ENCODE measurements at regions not wholly inside any gene's neighbourhood (a gene's known extent, or its start where the extent isn't known, plus 50 kb on each side); places are given as distances from the start of the nearest gene placed in this dataset.
"Not testable (repeated sequence)": the region's sequence is repeated elsewhere in the genome, so short reads cannot be mapped to it uniquely, and the experiment has no call there.

DNA sequence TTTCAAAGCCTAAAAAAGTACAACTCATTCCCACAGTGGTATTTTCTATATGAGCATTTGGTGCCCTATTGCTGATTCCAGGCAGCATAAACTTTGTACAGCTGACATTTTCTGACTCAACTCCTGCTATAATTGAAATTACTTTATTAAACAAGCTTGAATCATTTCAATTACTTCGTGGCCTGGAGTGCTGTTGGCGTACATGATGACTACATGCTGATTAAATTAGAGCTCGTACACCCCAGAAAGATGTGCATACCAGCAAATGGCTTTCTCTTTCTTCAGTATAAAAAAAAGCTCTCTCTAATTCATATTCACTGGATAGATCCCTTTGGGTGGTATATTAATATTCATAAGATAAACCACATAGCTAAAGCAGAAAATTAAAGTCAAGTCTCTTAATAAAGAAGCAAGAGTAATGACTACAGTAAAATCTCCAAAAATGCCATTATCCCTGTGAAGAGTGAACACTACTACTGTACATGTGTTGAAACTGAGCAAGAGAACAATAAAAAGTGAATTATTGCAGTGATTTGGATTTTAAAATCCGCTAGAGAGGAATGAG is 245.0 kb upstream of the IGFBP7 start:
- Histone ChIP-seq H3K27me3 (ENCODE audit: control insufficient read depth in 3 of 3, insufficient read depth in 3 of 3, low read length in 3 of 3) (no peaks in the 10 kb centered on the region), H3K27ac (ENCODE audit: low read depth in 1 of 3, low read length in 2 of 3) (no peak overlapping the region), H3K9me3 (ENCODE audit: control insufficient read depth in 2 of 2, insufficient read depth in 1 of 2, low read depth in 1 of 2, low read length in 1 of 2) (no peaks in the 10 kb centered on the region), H3K36me3 (ENCODE audit: control insufficient read depth in 3 of 3, insufficient read depth in 2 of 3, low read depth in 1 of 3, low read length in 3 of 3) (no peaks in the 10 kb centered on the region), H3K4me3 (ENCODE audit: low read depth in 1 of 3, low read length in 3 of 3) (no peak overlapping the region), H3K4me1 (ENCODE audit: control insufficient read depth in 3 of 3, insufficient read depth in 2 of 3, low read depth in 1 of 3, low read length in 2 of 3) (no peaks in the 10 kb centered on the region)
- WGBS, 3 donors = 60 to 72% (median 62%) methylated on average over 4 of the region's 4 CpGs
- FAIRE-seq (no peak), DNase-seq (no peak)

DNA sequence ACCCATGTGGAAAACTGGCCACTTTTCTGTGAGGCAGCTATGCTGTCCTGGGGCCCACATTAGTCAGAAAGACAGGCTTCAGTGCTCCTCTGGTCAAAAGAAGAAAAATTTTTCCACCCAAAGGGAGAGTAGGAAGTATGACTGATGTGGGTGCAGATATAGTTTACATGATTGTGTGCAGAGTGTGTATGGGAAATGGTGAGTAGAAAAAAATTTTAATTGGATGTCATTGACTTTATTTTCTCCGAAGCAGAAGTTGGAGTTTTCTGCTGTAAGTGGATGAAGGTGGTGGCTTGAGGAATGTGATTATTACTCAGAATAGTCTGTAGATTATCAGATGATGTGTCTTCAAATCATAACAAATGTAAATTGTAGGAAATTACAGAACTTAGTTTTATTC is 241.5 kb upstream of the IGFBP7 start:
- DNase-seq (no peak), FAIRE-seq (no peak)
- Histone ChIP-seq H3K4me1 (ENCODE audit: control insufficient read depth in 3 of 3, insufficient read depth in 2 of 3, low read depth in 1 of 3, low read length in 2 of 3) (no peaks in the 10 kb centered on the region), H3K9me3 (ENCODE audit: control insufficient read depth in 2 of 2, insufficient read depth in 1 of 2, low read depth in 1 of 2, low read length in 1 of 2) (no peaks in the 10 kb centered on the region), H3K27me3 (ENCODE audit: control insufficient read depth in 3 of 3, insufficient read depth in 3 of 3, low read length in 3 of 3) (no peaks in the 10 kb centered on the region), H3K36me3 (ENCODE audit: control insufficient read depth in 3 of 3, insufficient read depth in 2 of 3, low read depth in 1 of 3, low read length in 3 of 3) (no peaks in the 10 kb centered on the region), H3K4me3 (ENCODE audit: low read depth in 1 of 3, low read length in 3 of 3) (no peak overlapping the region), H3K27ac (ENCODE audit: low read depth in 1 of 3, low read length in 2 of 3) (no peak overlapping the region)
- 79 to 84% (median 79%) methylated on average over 1 of the region's 1 CpG for WGBS, 3 donors

DNA sequence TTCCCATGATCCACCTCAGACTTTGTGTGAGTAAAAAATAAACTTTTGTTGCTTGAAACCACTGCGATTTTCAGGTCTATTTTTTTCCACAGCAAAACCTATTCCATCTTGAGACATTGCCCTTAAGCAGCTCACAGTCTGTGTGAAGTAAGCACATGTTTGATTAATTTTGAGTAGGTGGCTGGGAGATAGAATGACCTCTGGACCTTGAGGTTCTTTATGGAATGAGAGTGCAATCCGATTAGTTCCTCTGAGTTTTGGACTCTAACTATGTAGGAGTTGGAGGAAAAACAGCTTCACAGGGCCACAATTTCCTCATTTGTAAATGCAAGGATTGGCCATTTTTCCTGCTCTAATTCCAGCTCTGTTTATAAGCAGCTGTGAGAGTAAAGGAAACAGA is 234.1 kb upstream of the IGFBP7 start:
- Histone ChIP-seq H3K27me3 (ENCODE audit: control insufficient read depth in 3 of 3, insufficient read depth in 3 of 3, low read length in 3 of 3) (no peaks in the 10 kb centered on the region), H3K4me3 (ENCODE audit: low read depth in 1 of 3, low read length in 3 of 3) (no peak overlapping the region), H3K9me3 (ENCODE audit: control insufficient read depth in 2 of 2, insufficient read depth in 1 of 2, low read depth in 1 of 2, low read length in 1 of 2) (no peaks in the 10 kb centered on the region), H3K4me1 (ENCODE audit: control insufficient read depth in 3 of 3, insufficient read depth in 2 of 3, low read depth in 1 of 3, low read length in 2 of 3) (no peaks in the 10 kb centered on the region), H3K36me3 (ENCODE audit: control insufficient read depth in 3 of 3, insufficient read depth in 2 of 3, low read depth in 1 of 3, low read length in 3 of 3) (no peaks in the 10 kb centered on the region), H3K27ac (ENCODE audit: low read depth in 1 of 3, low read length in 2 of 3) (no peak overlapping the region)
- FAIRE-seq (no peak), DNase-seq (no peak)
- 48 to 57% (median 53%) methylated on average over 2 of the region's 2 CpGs for WGBS, 3 donors

DNA sequence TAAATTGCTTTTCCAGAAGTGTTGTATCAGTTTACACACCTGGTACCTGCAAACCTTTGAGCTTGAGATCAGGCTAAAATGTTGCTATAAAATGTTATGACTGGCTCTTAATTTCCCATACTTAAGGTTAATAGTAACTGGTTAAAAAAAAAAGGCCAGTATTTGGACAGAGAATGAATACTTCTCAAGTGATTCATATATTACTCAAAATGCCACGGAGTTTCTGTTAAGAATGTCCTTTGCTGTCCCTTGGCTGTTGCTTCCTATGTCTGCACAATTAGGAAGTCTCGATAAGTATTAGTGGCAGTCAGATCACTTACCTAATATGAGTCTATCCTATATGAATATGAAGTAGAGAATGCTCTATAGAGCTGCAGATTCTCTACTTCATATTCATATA is 232.2 kb upstream of the IGFBP7 start:
- FAIRE-seq = no peak
- Histone ChIP-seq H3K36me3 (ENCODE audit: control insufficient read depth in 3 of 3, insufficient read depth in 2 of 3, low read depth in 1 of 3, low read length in 3 of 3) (no peaks in the 10 kb centered on the region), H3K27me3 (ENCODE audit: control insufficient read depth in 3 of 3, insufficient read depth in 3 of 3, low read length in 3 of 3) (no peaks in the 10 kb centered on the region), H3K4me3 (ENCODE audit: low read depth in 1 of 3, low read length in 3 of 3) (no peak overlapping the region), H3K4me1 (ENCODE audit: control insufficient read depth in 3 of 3, insufficient read depth in 2 of 3, low read depth in 1 of 3, low read length in 2 of 3) (no peaks in the 10 kb centered on the region), H3K27ac (ENCODE audit: low read depth in 1 of 3, low read length in 2 of 3) (no peak overlapping the region), H3K9me3 (ENCODE audit: control insufficient read depth in 2 of 2, insufficient read depth in 1 of 2, low read depth in 1 of 2, low read length in 1 of 2) (no peaks in the 10 kb centered on the region)
- 54 to 66% (median 62%) methylated on average over 2 of the region's 2 CpGs for WGBS, 3 donors
- DNase-seq = no peak

DNA sequence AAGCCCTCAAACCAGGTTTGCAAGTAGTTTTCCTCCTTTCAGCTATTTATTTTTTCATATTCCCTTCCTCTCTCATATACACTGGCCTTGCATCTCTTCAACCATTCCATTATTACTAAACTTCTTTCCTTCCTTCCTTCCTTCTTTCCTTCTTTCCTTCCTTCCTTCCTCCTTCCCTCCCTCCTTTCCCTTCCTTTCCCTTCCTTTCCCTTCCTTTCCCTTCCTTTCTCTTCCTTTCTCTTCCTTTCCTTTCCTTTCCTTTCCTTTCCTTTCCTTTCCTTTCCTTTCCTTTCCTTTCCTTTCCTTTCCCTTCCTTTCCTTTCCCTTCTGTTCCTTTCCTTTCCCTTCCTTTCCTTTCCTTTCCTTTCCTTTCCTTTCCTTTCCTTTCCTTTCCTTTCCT is 228.7 kb upstream of the IGFBP7 start:
- H3K4me3 ChIP-seq (ENCODE audit: low read depth in 1 of 3, low read length in 3 of 3); FAIRE-seq; H3K36me3 ChIP-seq (ENCODE audit: control insufficient read depth in 3 of 3, insufficient read depth in 2 of 3, low read depth in 1 of 3, low read length in 3 of 3); H3K9me3 ChIP-seq (ENCODE audit: control insufficient read depth in 2 of 2, insufficient read depth in 1 of 2, low read depth in 1 of 2, low read length in 1 of 2); H3K27me3 ChIP-seq (ENCODE audit: control insufficient read depth in 3 of 3, insufficient read depth in 3 of 3, low read length in 3 of 3); H3K27ac ChIP-seq (ENCODE audit: low read depth in 1 of 3, low read length in 2 of 3); H3K4me1 ChIP-seq (ENCODE audit: control insufficient read depth in 3 of 3, insufficient read depth in 2 of 3, low read depth in 1 of 3, low read length in 2 of 3); DNase-seq: not testable (repeated sequence)

DNA sequence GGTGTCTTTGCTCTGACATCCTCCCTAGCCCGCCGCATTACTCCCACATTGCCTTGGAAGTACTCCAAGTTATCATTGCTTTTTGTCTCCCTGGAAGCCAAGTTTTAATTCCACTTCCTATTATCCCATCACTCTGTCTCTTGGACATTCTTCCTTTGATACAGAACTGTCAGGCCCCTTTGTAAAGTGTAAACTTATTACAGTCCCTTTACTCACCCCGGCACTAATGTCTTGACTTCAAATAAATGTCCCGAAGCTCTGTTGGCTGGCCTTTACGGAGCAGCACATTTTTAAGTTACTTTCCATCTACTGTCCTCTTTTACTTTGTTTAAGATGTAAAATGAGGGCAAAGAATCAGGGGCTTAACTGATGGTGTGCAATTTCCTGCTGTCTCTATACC is 223.5 kb upstream of the IGFBP7 start:
- FAIRE-seq (no peak), DNase-seq (no peak)
- no peaks in the 10 kb centered on the region for H3K4me1 ChIP-seq (ENCODE audit: control insufficient read depth in 3 of 3, insufficient read depth in 2 of 3, low read depth in 1 of 3, low read length in 2 of 3)
- WGBS, 3 donors = 53 to 87% (median 85%) methylated on average over 5 of the region's 5 CpGs
- peaks cover 0 to 2% (median 0%) of the 10 kb centered on the region in 3 donors for H3K27me3 ChIP-seq (ENCODE audit: control insufficient read depth in 3 of 3, insufficient read depth in 3 of 3, low read length in 3 of 3)
- no peaks in the 10 kb centered on the region for H3K9me3 ChIP-seq (ENCODE audit: control insufficient read depth in 2 of 2, insufficient read depth in 1 of 2, low read depth in 1 of 2, low read length in 1 of 2)
- no peak overlapping the region for H3K27ac ChIP-seq (ENCODE audit: low read depth in 1 of 3, low read length in 2 of 3)
- no peak overlapping the region for H3K4me3 ChIP-seq (ENCODE audit: low read depth in 1 of 3, low read length in 3 of 3)
- H3K36me3 ChIP-seq (ENCODE audit: control insufficient read depth in 3 of 3, insufficient read depth in 2 of 3, low read depth in 1 of 3, low read length in 3 of 3) = no peaks in the 10 kb centered on the region

DNA sequence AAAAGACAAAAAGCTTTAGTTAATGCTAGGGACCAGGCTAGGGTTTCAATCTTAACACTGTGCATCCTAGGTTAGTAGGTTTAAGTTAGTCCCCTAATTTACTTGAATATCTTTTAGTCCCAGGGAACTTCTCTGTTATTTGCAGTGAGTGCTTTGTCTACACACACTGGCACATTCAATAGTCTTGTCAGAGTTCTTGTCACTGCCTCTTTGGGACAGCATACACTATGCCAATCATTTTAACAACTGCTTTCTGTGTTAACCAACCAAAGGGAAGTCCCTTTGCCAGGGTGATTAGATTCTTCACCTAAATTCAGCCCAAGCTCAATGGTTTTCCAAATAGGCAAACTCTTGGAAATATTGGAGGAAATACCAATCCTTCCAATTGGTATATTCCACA is 221.8 kb upstream of the IGFBP7 start:
- Histone ChIP-seq H3K36me3 (ENCODE audit: control insufficient read depth in 3 of 3, insufficient read depth in 2 of 3, low read depth in 1 of 3, low read length in 3 of 3) (no peaks in the 10 kb centered on the region), H3K4me1 (ENCODE audit: control insufficient read depth in 3 of 3, insufficient read depth in 2 of 3, low read depth in 1 of 3, low read length in 2 of 3) (no peaks in the 10 kb centered on the region), H3K4me3 (ENCODE audit: low read depth in 1 of 3, low read length in 3 of 3) (no peak overlapping the region), H3K27me3 (ENCODE audit: control insufficient read depth in 3 of 3, insufficient read depth in 3 of 3, low read length in 3 of 3) (peaks cover 0 to 2% (median 0%) of the 10 kb centered on the region in 3 donors), H3K9me3 (ENCODE audit: control insufficient read depth in 2 of 2, insufficient read depth in 1 of 2, low read depth in 1 of 2, low read length in 1 of 2) (no peaks in the 10 kb centered on the region), H3K27ac (ENCODE audit: low read depth in 1 of 3, low read length in 2 of 3) (no peak overlapping the region)
- no peak for DNase-seq
- FAIRE-seq = no peak

DNA sequence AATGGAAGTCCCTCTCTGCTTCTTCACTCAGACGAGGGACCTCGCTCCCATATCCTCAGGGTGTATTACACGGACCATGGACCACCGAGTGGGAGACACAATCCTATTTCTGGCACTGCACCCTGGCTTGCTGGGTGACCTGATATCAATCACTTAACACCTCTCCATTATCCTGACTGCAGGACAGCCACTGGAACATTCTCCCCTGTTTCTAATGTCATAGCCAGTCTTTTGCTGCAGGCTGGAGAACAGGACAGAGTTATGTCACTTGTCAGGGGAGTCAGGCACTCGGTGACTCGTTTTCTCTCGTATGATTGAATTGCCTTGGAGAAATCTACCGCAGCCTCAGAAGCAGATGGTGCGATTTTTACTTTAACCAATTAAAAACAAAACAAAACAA is 219.1 kb upstream of the IGFBP7 start:
- Histone ChIP-seq H3K27me3 (ENCODE audit: control insufficient read depth in 3 of 3, insufficient read depth in 3 of 3, low read length in 3 of 3) (no peaks in the 10 kb centered on the region), H3K36me3 (ENCODE audit: control insufficient read depth in 3 of 3, insufficient read depth in 2 of 3, low read depth in 1 of 3, low read length in 3 of 3) (no peaks in the 10 kb centered on the region), H3K9me3 (ENCODE audit: control insufficient read depth in 2 of 2, insufficient read depth in 1 of 2, low read depth in 1 of 2, low read length in 1 of 2) (no peaks in the 10 kb centered on the region), H3K27ac (ENCODE audit: low read depth in 1 of 3, low read length in 2 of 3) (no peak overlapping the region), H3K4me1 (ENCODE audit: control insufficient read depth in 3 of 3, insufficient read depth in 2 of 3, low read depth in 1 of 3, low read length in 2 of 3) (no peaks in the 10 kb centered on the region), H3K4me3 (ENCODE audit: low read depth in 1 of 3, low read length in 3 of 3) (no peak overlapping the region)
- FAIRE-seq (no peak), DNase-seq (no peak)
- WGBS, 3 donors = 77 to 85% (median 78%) methylated on average over 9 of the region's 9 CpGs

DNA sequence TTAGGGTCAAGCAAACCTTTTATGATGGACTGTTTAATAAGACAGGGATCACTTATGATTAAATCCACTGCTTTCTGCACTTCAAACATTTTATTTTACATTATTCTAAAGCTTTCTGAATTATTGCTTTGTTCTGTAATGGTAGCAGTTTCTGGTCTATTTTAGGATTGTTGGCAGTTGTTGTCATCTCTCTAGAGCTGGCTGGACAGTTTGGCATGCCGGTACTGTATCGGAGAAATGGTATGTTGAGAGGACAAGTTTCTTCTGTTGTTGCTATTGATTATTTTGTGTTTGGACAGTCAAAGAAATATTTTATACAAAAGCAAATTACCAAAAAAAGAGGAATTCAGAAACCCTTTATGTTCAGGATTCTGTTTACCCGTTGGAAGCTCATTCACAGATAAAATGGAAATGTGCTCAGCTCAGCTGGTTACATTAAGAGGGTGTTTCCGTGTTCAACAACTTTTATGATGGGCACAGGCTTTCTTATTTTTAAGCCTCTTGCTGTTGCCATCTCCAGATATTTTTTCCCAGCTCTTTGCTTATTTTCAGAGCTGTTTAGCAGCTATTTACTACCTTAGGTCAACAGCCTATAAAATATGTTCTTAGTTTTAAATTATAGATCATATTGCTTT is 214.6 kb upstream of the IGFBP7 start:
- Histone ChIP-seq H3K4me1 (ENCODE audit: control insufficient read depth in 3 of 3, insufficient read depth in 2 of 3, low read depth in 1 of 3, low read length in 2 of 3) (no peaks in the 10 kb centered on the region), H3K36me3 (ENCODE audit: control insufficient read depth in 3 of 3, insufficient read depth in 2 of 3, low read depth in 1 of 3, low read length in 3 of 3) (no peaks in the 10 kb centered on the region), H3K9me3 (ENCODE audit: control insufficient read depth in 2 of 2, insufficient read depth in 1 of 2, low read depth in 1 of 2, low read length in 1 of 2) (no peaks in the 10 kb centered on the region), H3K4me3 (ENCODE audit: low read depth in 1 of 3, low read length in 3 of 3) (no peak overlapping the region), H3K27me3 (ENCODE audit: control insufficient read depth in 3 of 3, insufficient read depth in 3 of 3, low read length in 3 of 3) (no peaks in the 10 kb centered on the region), H3K27ac (ENCODE audit: low read depth in 1 of 3, low read length in 2 of 3) (no peak overlapping the region)
- WGBS, 3 donors = 61 to 69% (median 67%) methylated on average over 4 of the region's 4 CpGs
- no peak for DNase-seq
- no peak for FAIRE-seq

Data from small intestine (tissue), 7 donors.